A673 (cell line): ENCODE measurements at regions not wholly inside any gene's neighbourhood (a gene's known extent, or its start where the extent isn't known, plus 50 kb on each side); places are given as distances from the start of the nearest gene placed in this dataset.
A peak's percentile ranks its signal among the peaks of the same experiment; 100 is the strongest.

Source experiments
- BruUV-seq: library from RNA; stranded (reverse); fragments of 400-500 nt; replicated peaks from 2 replicates; lab custom pipeline; 2021; lab: Mats Ljungman, UMichigan
- CTCF ChIA-PET: fragments of 300-600 bp; sonication (Branson Sonifier 250); formaldehyde crosslinking; loops from one replicate; lab custom pipeline; 2022; ENCODE audit warnings: antibody characterized with exemption; lab: Charles Lee
- POLR2A ChIA-PET: fragments of 300-600 bp; sonication (Branson Sonifier 250); formaldehyde crosslinking; loops from one replicate; lab custom pipeline; 2022; ENCODE audit warnings: antibody characterized with exemption; ENCODE audit not compliant: low non-redundant PET; lab: Charles Lee
- DNase-seq: peaks from one replicate; pipeline ENCODE4 v3.0.0-alpha.2; 2015; ENCODE audit warnings: low spot score
- H3K27ac ChIP-seq: fragments of 200-600 bp; sonication (generic); 2 replicates; pipeline ENCODE4 v1.5.1; 2016; ENCODE audit warnings: mixed run types, low read depth, mild to moderate bottlenecking, mixed read lengths, antibody characterized with exemption, low read length; ENCODE audit not compliant: poor library complexity, severe bottlenecking
- H3K27me3 ChIP-seq: fragments of 200-600 bp; sonication (generic); replicated peaks from 2 replicates; pipeline ENCODE4 v1.6.1; 2017; ENCODE audit warnings: mixed run types, low read depth, mild to moderate bottlenecking, mixed read lengths, antibody characterized with exemption, low read length; ENCODE audit not compliant: insufficient read depth, poor library complexity
- H3K36me3 ChIP-seq: fragments of 200-600 bp; sonication (generic); 2 replicates; pipeline ENCODE4 v1.6.1; 2016; ENCODE audit warnings: mixed run types, mild to moderate bottlenecking, mixed read lengths, antibody characterized with exemption, low read length; ENCODE audit not compliant: insufficient read depth, poor library complexity, severe bottlenecking
- H3K4me1 ChIP-seq: fragments of 200-600 bp; sonication (generic); 2 replicates; pipeline ENCODE4 v1.6.1; 2017; ENCODE audit warnings: mixed run types, mild to moderate bottlenecking, mixed read lengths, antibody characterized with exemption, low read length; ENCODE audit not compliant: insufficient read depth, poor library complexity, severe bottlenecking
- H3K4me3 ChIP-seq: fragments of 200-600 bp; sonication (generic); 2 replicates; pipeline ENCODE4 v1.5.1; 2016; ENCODE audit warnings: low read depth, mixed run types, mild to moderate bottlenecking, mixed read lengths, low read length; ENCODE audit not compliant: poor library complexity, severe bottlenecking
- H3K9me3 ChIP-seq: fragments of 200-600 bp; sonication (generic); 2 replicates; pipeline ENCODE4 v1.6.1; 2016; ENCODE audit warnings: mixed run types, low read depth, mild to moderate bottlenecking, mixed read lengths, antibody characterized with exemption, low read length; ENCODE audit not compliant: poor library complexity, severe bottlenecking
- CTCF ChIP-seq: fragments of 300-800, 200-600 bp; sonication (generic); conservative IDR thresholded peaks from 2 replicates; pipeline ENCODE4 v1.5.1; 2017; ENCODE audit warnings: low read depth, mild to moderate bottlenecking, antibody characterized with exemption, low read length, moderate library complexity, mixed read lengths
- EZH2 ChIP-seq: fragments of 200-600 bp; sonication (generic); IDR thresholded peaks from 2 replicates; pipeline ENCODE4 v1.6.1; 2017; ENCODE audit warnings: borderline replicate concordance, low read depth, mild to moderate bottlenecking, mixed read lengths, antibody characterized with exemption, low read length; ENCODE audit not compliant: poor library complexity, severe bottlenecking
- intact Hi-C: fragments of 100-400 bp; cut with micrococcal nuclease; formaldehyde crosslinking; loops from one replicate; pipeline ENCODE4 v1.10.0; 2022; ENCODE audit not compliant: unreplicated experiment

GRCh38 chr2:4995466-4995865, 696.7 kb upstream of the SOX11 start:
- intact Hi-C loops, result loop anchor here (5.0 kb wide), 1 partner anchor 697 kb away; the partner anchor contains the start of gene SOX11
- peak; percentile 43; the same call in 1 of the 2 replicates for TF ChIP-seq CTCF
- TF ChIP-seq EZH2, result no peak
- Histone ChIP-seq H3K27ac (no peak overlapping the region), H3K4me3 (no peak overlapping the region), H3K27me3 (no peaks in the 10 kb centered on the region), H3K9me3 (no peaks in the 10 kb centered on the region), H3K4me1 (no peaks in the 10 kb centered on the region), H3K36me3 (no peaks in the 10 kb centered on the region)
- peak; percentile 32 for DNase-seq
- POLR2A ChIA-PET, result no interaction called here
- BruUV-seq, result no TSS peak
- CTCF ChIA-PET, result no interaction called here

GRCh38 chr2:5007596-5007995, 684.6 kb upstream of the SOX11 start:
- Histone ChIP-seq H3K4me1 (no peaks in the 10 kb centered on the region), H3K36me3 (no peaks in the 10 kb centered on the region), H3K4me3 (no peak overlapping the region), H3K9me3 (no peaks in the 10 kb centered on the region), H3K27me3 (no peaks in the 10 kb centered on the region), H3K27ac (no peak overlapping the region)
- BruUV-seq, result no TSS peak
- ChIA-PET CTCF (no interaction called here), POLR2A (no interaction called here)
- TF ChIP-seq CTCF (no peak), EZH2 (no peak)
- peak; percentile 10 for DNase-seq
- intact Hi-C loops, result no loop called here

GRCh38 chr2:5019324-5019723, 672.9 kb upstream of the SOX11 start:
- H3K4me3 ChIP-seq, result no peak overlapping the region
- CTCF ChIA-PET, result no interaction called here
- no peak for TF ChIP-seq CTCF
- no peak for TF ChIP-seq EZH2
- no peaks in the 10 kb centered on the region for H3K9me3 ChIP-seq
- intact Hi-C loops, result no loop called here
- peaks cover 24% of the 10 kb centered on the region for H3K4me1 ChIP-seq
- BruUV-seq, result no TSS peak
- no peak overlapping the region for H3K27ac ChIP-seq
- no peaks in the 10 kb centered on the region for H3K27me3 ChIP-seq
- DNase-seq, result no peak
- POLR2A ChIA-PET, result no interaction called here
- H3K36me3 ChIP-seq, result no peaks in the 10 kb centered on the region
